ENCODE measurements at regions not wholly inside any gene's neighbourhood (a gene's known extent, or its start where the extent isn't known, plus 50 kb on each side); places are given as distances from the start of the nearest gene placed in this dataset.

DNA sequence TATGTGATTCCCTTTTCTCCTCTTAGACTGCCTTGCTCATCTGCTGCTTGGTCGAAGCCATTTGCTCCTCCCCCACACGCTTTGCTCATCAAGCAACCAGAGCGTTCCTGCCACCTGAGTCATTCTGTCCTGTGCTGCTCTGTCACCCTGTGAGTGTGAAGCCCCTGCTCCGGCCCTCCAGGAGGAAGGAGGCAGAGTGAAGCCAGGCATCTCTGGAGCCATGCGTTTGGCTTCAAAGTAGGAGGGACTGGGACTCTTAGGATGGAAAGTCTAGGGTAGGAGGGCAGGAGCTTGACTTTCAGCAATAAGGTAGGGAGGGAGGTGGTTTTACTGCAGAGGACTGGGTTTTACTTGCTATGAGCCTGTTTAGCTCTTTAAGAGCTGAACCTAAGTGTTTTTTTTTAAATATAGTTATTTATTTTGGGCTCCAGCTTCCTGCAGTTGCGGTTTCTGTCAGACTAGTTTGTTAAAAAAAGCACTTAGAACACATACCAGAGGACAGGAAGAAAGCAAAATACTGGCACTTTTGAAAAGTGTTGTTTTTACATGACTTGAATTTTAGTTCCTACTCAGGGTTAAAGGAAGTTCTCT, 63.6 kb downstream of the SPINK2 start:
- no peak for DNase-seq

DNA sequence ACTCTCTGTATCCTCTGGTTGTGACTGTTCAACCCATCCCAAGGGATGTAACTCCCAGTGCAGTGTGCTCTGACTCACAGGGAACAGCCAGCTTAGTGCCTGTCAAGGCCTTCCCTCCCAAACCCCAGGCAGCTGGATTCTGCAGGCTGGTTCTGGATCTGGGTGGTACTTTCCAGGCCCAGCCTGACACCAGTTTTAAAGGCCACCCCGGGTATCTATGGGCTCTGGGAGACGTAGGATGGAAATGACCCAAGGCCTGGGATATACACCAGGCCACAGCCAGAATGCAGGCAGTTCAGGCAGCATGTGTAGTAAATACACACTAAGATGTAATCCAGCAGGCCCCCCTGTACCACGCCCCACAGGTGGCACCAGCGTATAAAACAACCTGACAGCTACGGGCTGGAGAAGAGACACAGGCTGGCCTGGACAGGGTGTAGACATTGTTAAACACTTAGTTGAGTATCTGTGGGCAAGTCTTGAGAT, 64.2 kb downstream of the SPINK2 start:
- DNase-seq: no peak

DNA sequence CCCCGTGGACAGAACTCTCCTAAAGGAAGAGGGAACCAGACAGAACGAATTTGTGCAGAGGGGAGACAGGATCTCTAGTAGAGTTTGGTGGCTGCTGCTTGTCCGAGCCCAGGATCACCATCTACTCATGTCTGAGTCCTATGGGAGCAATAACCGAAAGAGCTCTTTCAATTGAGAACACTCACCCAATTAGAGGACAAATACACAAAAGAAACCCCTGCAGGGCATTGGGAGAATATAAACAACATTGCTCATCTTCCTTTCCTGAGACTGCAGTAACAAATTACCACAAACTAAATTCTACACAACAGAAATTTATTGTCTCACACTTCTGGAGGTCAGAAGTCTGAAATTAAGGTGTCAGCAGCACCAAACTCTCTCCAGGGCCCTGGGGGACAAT, 65.6 kb downstream of the SPINK2 start:
- peak in 1 of 2 experiments; percentile 12 for DNase-seq

DNA sequence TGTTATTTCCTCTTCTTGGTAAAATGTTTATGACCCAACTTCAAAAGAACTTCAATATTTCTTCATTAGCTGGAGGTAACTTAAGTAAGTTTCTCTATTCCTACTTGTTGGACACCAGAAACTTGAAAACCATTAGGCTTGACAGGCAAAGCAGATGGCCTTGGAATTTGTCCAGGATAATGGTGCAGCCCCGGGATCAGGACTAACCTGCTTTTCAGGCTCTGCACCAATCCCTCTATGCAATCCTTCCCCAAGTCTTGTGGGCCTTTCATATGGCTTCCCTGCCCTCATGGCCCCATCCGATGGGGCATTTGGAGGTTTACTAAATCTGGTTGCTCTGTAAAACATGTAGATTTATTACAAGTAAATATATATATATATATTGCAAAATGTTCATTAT, 68.5 kb downstream of the SPINK2 start:
- DNase-seq: no peak

DNA sequence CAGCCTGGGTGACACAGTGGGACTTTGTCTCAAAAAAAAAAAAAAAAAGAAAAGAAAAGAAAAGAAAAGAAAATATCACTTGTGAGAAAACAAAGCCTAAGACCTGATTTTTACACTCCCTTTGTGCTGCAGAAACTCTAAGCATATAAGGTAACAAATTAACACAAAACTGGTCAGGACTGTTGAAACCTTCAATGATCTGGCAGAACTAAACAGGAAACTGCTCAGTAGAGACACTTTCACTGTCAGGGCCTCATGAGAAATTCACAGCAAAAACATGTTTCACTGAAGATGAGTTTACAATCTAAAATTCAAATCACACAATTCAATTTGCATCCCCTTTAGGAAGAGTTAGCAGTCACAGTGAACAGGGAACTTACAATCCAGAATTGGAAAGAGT, 69.1 kb upstream of the HOPX start:
- no peak for DNase-seq

DNA sequence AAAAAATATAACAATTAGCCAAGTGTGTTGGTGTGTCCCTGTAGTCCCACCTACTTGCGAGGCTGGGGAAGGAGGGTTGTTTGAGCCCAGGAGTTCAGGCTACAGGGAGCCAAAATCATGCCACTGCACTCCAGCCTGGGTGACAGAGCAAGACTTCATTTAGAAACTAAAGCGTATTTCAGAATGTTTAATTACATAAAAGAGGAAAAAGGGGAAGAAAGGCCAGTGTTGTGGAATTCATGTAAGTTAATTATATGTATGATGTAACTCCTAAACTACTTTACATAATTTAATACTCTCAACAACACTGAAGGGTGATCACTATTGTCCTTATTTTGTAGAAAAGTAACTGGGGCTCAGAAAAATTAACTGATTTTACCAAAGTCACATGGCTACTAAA, 67.2 kb upstream of the HOPX start:
- DNase-seq: no peak

DNA sequence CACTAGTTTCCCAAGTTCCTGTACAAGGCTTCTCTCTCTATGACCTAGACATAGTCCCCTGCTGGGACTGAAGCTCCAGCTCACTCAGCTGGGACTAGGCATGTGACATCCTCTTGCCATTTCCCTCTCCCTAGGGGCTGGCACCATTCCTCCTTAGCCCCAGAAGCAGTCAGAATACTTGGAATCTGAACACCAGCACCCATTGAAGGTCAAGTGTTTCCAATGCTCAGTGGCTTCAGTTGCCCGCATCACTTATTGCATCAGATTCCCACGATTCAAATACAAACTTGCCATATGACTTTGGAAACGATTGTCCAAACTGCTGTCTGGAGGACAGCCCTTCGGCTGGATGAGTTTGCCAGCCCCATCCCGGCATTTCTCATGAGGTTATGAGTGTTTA, 65.5 kb upstream of the HOPX start:
- DNase-seq: no peak

DNA sequence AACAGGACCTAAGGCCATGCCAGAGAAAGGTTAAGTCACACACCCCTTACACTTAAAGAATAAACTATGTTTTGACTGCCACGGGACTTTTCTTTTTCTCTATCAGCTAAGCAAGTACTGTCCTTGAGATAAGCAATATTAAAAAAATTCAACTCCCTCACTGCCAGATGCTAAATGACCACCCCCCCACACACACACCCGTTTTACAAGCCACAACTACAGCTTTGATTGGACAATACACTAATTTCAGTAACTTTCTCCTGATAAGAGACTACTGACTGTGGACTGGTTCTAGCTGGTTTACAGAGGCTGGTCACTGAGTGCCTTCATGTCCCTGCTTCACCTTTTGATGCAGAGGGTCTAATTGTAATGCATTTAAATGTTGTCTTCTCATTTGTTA, 63.9 kb upstream of the HOPX start:
- DNase-seq: no peak

DNA sequence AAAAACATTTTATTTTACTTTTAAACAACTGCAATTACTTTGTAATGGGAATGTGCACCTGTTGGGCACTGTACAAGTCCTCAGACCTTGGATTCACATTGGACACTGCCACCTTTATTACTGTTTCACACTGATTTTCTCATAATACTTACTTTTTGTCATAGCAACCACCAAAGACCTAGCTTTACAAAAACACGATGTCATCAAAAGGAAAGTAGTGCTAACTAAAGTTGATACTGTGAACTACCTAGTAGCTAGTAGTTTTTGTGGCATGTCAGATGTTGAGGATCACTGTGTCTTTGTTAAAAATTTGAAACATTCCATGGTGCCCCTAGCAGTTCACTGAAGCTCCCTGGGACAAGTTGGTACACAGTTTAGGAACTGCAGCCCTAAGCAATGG, 62.9 kb upstream of the HOPX start:
- DNase-seq: no peak

DNA sequence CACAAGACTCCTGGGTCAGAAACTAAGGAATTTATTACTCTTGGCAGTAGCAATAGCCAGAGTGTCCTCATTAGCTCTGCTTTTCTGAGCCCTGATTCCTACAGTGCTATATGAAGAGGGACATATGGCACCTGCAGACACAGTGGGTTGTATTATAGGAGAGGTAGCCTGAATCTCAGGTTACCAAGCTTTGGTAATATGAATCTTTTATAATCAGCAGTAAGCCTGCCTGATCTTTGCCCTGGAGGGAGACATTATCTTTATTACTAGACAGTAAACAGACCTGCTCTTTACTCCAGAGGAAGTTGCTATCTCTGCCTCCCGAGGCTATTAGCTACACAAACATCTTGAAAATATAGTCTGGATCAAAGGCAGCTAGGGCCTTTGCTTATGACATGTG, 62.5 kb upstream of the HOPX start:
- DNase-seq: peak in 1 of 2 experiments; percentile 20

DNA sequence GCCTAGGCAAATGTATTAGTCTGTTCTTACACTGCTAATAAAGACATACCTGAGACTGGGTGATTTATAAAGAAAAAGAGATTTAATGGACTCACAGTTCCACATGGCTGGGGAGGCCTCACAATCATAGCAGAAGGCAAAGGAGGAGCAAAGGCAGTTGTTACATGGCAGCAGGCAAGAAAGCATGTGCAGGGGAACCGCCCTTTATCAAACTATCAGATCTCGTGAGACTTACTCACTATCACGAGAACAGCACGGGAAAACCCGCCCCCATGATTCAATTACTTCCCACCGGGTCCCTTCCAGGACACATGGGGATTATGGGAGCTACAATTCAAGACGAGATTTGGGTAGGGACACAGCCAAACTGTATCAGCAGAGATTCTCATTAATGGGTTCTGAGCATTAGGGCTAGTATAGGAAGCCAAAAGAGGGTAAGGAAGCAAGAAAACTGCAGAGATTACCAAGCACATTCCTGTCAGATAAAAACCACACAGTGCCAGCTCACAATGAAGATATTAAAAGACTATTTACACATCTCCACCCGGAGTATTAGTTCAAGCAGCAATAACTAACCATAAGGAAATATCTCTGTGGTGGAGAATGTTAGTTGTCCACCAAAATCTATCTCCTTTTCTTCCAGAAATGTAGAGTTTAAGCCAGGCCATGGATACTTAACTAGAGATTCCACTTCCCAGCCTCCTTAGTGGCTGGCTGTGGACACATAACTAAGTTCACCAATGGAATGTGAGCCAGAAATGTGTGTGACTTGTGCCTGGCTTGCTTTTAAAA, 61.2 kb upstream of the HOPX start:
- DNase-seq: no peak

DNA sequence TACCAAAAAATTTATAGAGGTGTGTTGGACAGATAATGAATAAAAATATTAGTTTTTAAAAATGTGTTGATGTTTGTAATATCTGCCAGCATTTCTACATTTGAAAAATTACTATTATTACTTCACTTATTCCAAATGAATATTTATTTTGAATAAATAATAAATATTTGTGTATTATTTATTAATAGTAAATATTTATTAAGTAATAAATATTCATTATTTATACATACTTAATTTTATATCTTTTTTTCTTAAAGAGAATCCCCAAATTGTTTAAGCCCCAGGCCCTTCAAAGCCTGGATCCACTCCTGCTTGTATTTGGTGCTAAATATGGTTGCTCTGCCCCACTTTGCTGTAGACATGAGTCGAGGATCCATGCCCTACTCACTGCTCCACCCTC, 60.5 kb upstream of the HOPX start:
- no peak for DNase-seq

DNA sequence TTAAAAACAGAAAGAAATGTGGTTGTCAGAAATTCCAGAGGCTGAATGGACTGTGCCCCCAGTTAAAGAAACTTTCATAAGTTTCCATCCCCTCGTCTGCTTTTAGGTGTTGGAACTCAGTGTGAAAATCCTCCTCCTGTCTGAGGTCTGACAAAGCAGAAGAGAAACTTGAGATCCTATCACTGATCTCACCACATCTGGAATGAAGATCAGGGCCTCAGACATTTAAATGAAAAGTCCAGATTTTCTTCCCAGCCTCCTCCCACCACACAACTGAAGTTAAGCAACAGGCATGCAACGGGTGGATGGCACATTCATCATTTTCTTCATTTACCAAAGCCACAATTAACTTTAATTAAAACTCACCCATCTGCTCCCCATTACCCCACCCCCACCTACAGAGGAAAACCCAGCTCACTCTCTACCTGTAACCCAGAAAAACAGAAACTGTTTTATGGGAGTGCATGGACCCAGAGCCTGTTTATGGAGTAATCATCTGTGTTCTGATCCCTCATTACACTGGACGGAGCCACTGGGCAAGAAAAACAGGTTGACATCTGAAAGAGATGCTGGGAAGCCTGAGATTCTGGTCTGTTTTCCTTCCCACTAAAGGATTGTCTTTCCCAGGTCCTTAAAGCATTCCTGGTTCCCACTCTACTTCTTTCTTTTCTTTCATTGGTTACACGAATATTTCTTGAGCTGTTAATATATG, 58.1 kb upstream of the HOPX start:
- no peak for DNase-seq

DNA sequence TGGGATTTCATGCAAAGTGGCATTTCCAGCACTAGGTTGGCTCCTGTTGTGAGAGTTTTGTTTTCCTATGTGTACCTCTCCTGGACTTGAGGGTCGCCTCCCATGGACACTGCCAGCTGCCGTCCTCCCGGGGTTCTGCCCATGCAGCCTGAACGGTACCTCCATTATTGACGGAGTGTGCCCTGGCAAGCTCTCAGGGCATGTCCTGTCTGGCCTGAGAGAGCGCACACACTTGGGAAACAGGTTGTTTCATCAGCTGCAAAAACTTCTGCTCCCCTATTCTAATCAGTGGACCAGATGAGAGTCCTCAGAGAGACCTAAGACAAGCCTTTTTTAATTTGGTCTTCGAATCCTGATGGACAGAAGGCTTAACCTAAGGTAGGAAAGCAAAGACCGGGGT, 56.6 kb upstream of the HOPX start:
- DNase-seq: no peak

DNA sequence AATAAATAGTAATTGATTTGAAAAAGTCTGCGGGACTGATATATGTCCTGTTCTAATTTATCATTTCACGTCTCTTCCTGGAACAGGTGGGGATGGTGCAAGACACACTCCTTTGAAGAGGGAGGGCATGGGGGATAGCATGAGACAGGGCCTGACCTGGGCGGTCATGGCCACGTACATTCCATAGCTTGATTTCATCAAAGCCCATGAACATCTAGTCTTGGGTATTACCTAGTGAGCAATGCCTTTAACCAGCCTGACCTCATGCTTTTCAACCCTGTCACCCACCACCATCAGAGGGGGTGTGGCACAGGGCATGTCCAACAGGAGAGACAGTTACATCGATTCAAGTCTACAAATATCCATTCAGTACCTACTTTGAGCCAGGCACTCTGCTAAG, 52.3 kb upstream of the HOPX start:
- DNase-seq: no peak

DNA sequence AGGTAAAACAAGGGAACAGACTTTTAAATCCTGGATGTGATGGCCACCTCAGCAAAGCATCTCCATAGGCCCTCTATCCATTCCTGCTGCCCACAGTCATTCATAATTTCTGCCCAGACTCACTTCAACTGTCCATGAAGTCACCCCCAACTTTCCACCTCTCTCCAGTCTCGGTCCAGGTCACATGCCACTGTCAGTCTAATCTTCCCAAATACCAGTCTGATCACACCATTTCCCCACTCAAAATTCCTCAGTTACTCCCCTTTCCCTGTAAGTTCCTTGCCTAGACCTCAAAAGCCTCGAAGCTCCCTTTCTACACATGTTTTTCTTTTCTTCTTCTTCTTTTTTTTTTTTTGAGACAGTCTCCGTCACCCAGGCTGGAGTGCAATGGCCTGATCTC, 51.2 kb upstream of the HOPX start:
- no peak for DNase-seq

DNA sequence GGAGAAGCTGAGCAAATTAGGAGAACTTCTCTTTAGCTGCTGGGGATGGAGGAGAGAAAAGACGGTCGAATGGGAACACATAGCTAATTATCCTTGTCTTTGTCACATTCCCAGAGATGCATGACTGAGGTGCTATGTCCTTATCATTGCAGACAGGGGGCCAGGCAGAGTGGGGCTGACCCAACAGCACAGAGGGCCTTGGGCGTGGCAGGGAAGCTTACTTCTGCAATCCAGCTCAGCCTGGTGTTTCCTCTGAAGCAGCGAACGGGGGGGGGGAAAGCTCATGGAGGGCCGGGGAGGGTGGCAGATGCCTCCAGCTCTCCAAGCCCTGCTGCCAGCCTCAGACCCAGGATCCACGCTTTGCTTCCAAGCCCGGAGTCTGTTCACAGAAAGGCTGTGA, 50.8 kb upstream of the HOPX start:
- DNase-seq: no peak
